Fibroblast of lung (primary cell): ENCODE measurements at regions not wholly inside any gene's neighbourhood (a gene's known extent, or its start where the extent isn't known, plus 50 kb on each side); places are given as distances from the start of the nearest gene placed in this dataset.

Experiments
- DNase-seq, 2 donors: peaks; one replicate each; pipeline versions ENCODE4 v3.0.0 to v3.0.0-alpha.2; 2010; ENCODE audit warnings: low read depth in 2 of 2
- H2AFZ ChIP-seq: 2 replicates; pipeline ENCODE4 v1.5.1; 2012; ENCODE audit warnings: low read length, control low read depth, inconsistent platforms
- H3K27ac ChIP-seq: 2 replicates; pipeline ENCODE4 v1.5.1; 2011; ENCODE audit warnings: low read length, control low read depth; ENCODE audit not compliant: insufficient read depth
- H3K27me3 ChIP-seq: 2 replicates; pipeline ENCODE4 v1.5.1; 2011; ENCODE audit warnings: mild to moderate bottlenecking, low read length; ENCODE audit not compliant: control insufficient read depth, insufficient read depth
- H3K36me3 ChIP-seq: 2 replicates; pipeline ENCODE4 v1.5.1; 2011; ENCODE audit warnings: low read length; ENCODE audit not compliant: control insufficient read depth, insufficient read depth
- H3K4me1 ChIP-seq: 2 replicates; pipeline ENCODE4 v1.5.1; 2011; ENCODE audit warnings: low read length; ENCODE audit not compliant: control insufficient read depth, insufficient read depth; ENCODE audit errors: extremely low read depth
- H3K4me2 ChIP-seq: 2 replicates; pipeline ENCODE4 v1.5.1; 2011; ENCODE audit warnings: low read length, control low read depth; ENCODE audit not compliant: insufficient read depth; ENCODE audit errors: extremely low read depth
- H3K4me3 ChIP-seq, 4 experiments: fragments of 200-600 bp in 1 of 4; sonication (generic) in 1 of 4; replicated peaks in 1 of 4; 2 replicates each; pipeline ENCODE4 v1.5.1; 2011 to 2016; ENCODE audit warnings: low read length in 4 of 4, low read depth in 3 of 4, mild to moderate bottlenecking in 3 of 4, control low read depth in 2 of 4, inconsistent platforms in 1 of 4, mixed read lengths in 1 of 4; ENCODE audit not compliant: insufficient read depth in 1 of 4; ENCODE audit errors: control extremely low read depth in 1 of 4
- H3K79me2 ChIP-seq: 2 replicates; pipeline ENCODE4 v1.5.1; 2012; ENCODE audit warnings: mild to moderate bottlenecking, low read length, inconsistent platforms; ENCODE audit not compliant: control insufficient read depth, insufficient read depth
- H3K9ac ChIP-seq: 2 replicates; pipeline ENCODE4 v1.5.1; 2011; ENCODE audit warnings: mild to moderate bottlenecking, low read length, control low read depth; ENCODE audit not compliant: insufficient read depth
- H3K9me3 ChIP-seq: 2 replicates; pipeline ENCODE4 v1.5.1; 2012; ENCODE audit warnings: low read depth, low read length; ENCODE audit not compliant: control insufficient read depth, insufficient read depth
- H4K20me1 ChIP-seq: 2 replicates; pipeline ENCODE4 v1.5.1; 2011; ENCODE audit warnings: low read length; ENCODE audit not compliant: control insufficient read depth, insufficient read depth; ENCODE audit errors: extremely low read depth
- CTCF ChIP-seq, 2 donors: IDR thresholded peaks in 1 of 2; conservative IDR thresholded peaks in 1 of 2; 1 replicate in 1 of 2; 2 replicates in 1 of 2; pipeline ENCODE4 v1.5.1; 2011 to 2012; ENCODE audit warnings: low read length in 2 of 2, control low read depth in 1 of 2, inconsistent platforms in 1 of 2, low read depth in 1 of 2, mild to moderate bottlenecking in 1 of 2
- EZH2 ChIP-seq: IDR thresholded peaks from 2 replicates; pipeline ENCODE4 v1.5.1; 2012; ENCODE audit warnings: low read length, control low read depth, mild to moderate bottlenecking; ENCODE audit errors: missing control alignments

- no peak overlapping the region for H2AFZ ChIP-seq
- H3K27ac ChIP-seq: no peak overlapping the region
- H3K79me2 ChIP-seq: no peaks in the 10 kb centered on the region
- H3K4me3 ChIP-seq: no peak overlapping the region
- TF ChIP-seq CTCF (conservative IDR thresholded peaks at IDR 0.05 in 1 of 2, IDR thresholded peaks at IDR 0.05 in 1 of 2; ENCODE audit: low read depth in 1 of 2, low read length in 2 of 2): no peak
- TF ChIP-seq EZH2: no peak
- no peak for DNase-seq
- no peaks in the 10 kb centered on the region for H3K27me3 ChIP-seq
- H3K9me3 ChIP-seq: no peaks in the 10 kb centered on the region
- H3K4me2 ChIP-seq: no peak overlapping the region
- no peaks in the 10 kb centered on the region for H3K36me3 ChIP-seq
- H3K9ac ChIP-seq: no peak overlapping the region
- H3K4me1 ChIP-seq: no peaks in the 10 kb centered on the region
- no peaks in the 10 kb centered on the region for H4K20me1 ChIP-seq
These were observed 1049.8 kb upstream of the POU3F4 start for GRCh38 chrX:82458207-82458754.

- Histone ChIP-seq H3K4me3 (no peak overlapping the region), H4K20me1 (no peaks in the 10 kb centered on the region), H3K9me3 (no peaks in the 10 kb centered on the region), H3K27me3 (no peaks in the 10 kb centered on the region), H3K4me2 (no peak overlapping the region), H2AFZ (no peak overlapping the region), H3K79me2 (no peaks in the 10 kb centered on the region), H3K36me3 (no peaks in the 10 kb centered on the region), H3K27ac (no peak overlapping the region), H3K9ac (no peak overlapping the region), H3K4me1 (no peaks in the 10 kb centered on the region)
- no peak for DNase-seq
- TF ChIP-seq EZH2: no peak
- no peak for TF ChIP-seq CTCF (conservative IDR thresholded peaks at IDR 0.05 in 1 of 2, IDR thresholded peaks at IDR 0.05 in 1 of 2; ENCODE audit: low read depth in 1 of 2, low read length in 2 of 2)
These were observed 1041.1 kb upstream of the POU3F4 start for GRCh38 chrX:82466994-82467393.
